GM23338 (cell line): ENCODE measurements at regions not wholly inside any gene's neighbourhood (a gene's known extent, or its start where the extent isn't known, plus 50 kb on each side); places are given as distances from the start of the nearest gene placed in this dataset.

Source experiments
- ATAC-seq: fragments of 200-7000 bp; cut with Tn5 transposase; 3 replicates; pipeline ENCODE4 v1.9.1; 2020
- DNase-seq: peaks from one replicate; pipeline ENCODE4 v3.0.0-alpha.2; 2015; ENCODE audit warnings: low spot score
- H2AFZ ChIP-seq: fragments of 200-600 bp; sonication (generic); 2 replicates; pipeline ENCODE4 v1.8.0; 2016; ENCODE audit warnings: antibody characterized with exemption, mild to moderate bottlenecking, moderate library complexity
- H3F3A ChIP-seq: fragments of 200-600 bp; sonication (generic); replicated peaks from 2 replicates; pipeline ENCODE4 v1.8.0; 2017; ENCODE audit warnings: antibody characterized with exemption, mixed run types, low read depth
- H3K27ac ChIP-seq: fragments of 200-600 bp; sonication (generic); 2 replicates; pipeline ENCODE4 v1.6.1; 2016; ENCODE audit warnings: low read depth
- H3K27me3 ChIP-seq: fragments of 200-600 bp; sonication (generic); 2 replicates; pipeline ENCODE4 v1.8.0; 2016; ENCODE audit warnings: mild to moderate bottlenecking, mixed run types, moderate library complexity; ENCODE audit not compliant: insufficient read depth
- H3K36me3 ChIP-seq: fragments of 200-600 bp; sonication (generic); 2 replicates; pipeline ENCODE4 v1.8.0; 2016; ENCODE audit warnings: mild to moderate bottlenecking; ENCODE audit not compliant: insufficient read depth
- H3K4me1 ChIP-seq: fragments of 200-600 bp; sonication (generic); 2 replicates; pipeline ENCODE4 v1.8.0; 2016; ENCODE audit warnings: mild to moderate bottlenecking, moderate library complexity; ENCODE audit not compliant: insufficient read depth
- H3K4me2 ChIP-seq: fragments of 200-600 bp; sonication (generic); 2 replicates; pipeline ENCODE4 v1.7.1; 2017; ENCODE audit warnings: mixed run types
- H3K4me3 ChIP-seq: fragments of 200-600 bp; sonication (generic); 2 replicates; pipeline ENCODE4 v1.6.1; 2016; ENCODE audit warnings: mixed run types
- H3K79me2 ChIP-seq: fragments of 200-600 bp; sonication (generic); replicated peaks from 2 replicates; pipeline ENCODE4 v1.8.0; 2017; ENCODE audit warnings: mild to moderate bottlenecking; ENCODE audit not compliant: insufficient read depth
- H3K9me2 ChIP-seq: fragments of 200-600 bp; sonication (generic); 2 replicates; pipeline ENCODE4 v1.8.0; 2017; ENCODE audit not compliant: insufficient read depth
- H4K20me1 ChIP-seq: fragments of 200-600 bp; sonication (generic); replicated peaks from 2 replicates; pipeline ENCODE4 v1.8.0; 2017; ENCODE audit warnings: mild to moderate bottlenecking; ENCODE audit not compliant: insufficient read depth
- H3K27ac Mint-ChIP-seq: 2 replicates; pipeline ENCODE4 v1.8.0; 2020; ENCODE audit warnings: inconsistent platforms, mild to moderate bottlenecking, moderate library complexity, mixed read lengths
- H3K27me3 Mint-ChIP-seq: 3 replicates; pipeline ENCODE4 v1.8.0; 2022; ENCODE audit warnings: low read depth, mild to moderate bottlenecking, moderate library complexity, mixed read lengths, inconsistent platforms; ENCODE audit not compliant: insufficient read depth, poor library complexity
- H3K36me3 Mint-ChIP-seq: 3 replicates; pipeline ENCODE4 v1.8.0; 2021; ENCODE audit warnings: low read depth, mild to moderate bottlenecking, inconsistent platforms, moderate library complexity, mixed read lengths
- H3K4me1 Mint-ChIP-seq: 3 replicates; pipeline ENCODE4 v1.8.0; 2020; ENCODE audit warnings: mild to moderate bottlenecking, inconsistent platforms, mixed read lengths
- H3K4me3 Mint-ChIP-seq: 3 replicates; pipeline ENCODE4 v1.8.0; 2021; ENCODE audit warnings: moderate library complexity, mild to moderate bottlenecking, inconsistent platforms, mixed read lengths
- H3K9me3 Mint-ChIP-seq: 3 replicates; pipeline ENCODE4 v1.8.0; 2020; ENCODE audit warnings: moderate library complexity, mild to moderate bottlenecking, inconsistent platforms, mixed read lengths
- JUNB ChIP-seq: IDR thresholded peaks from one replicate; pipeline ENCODE4 v1.6.1; 2016; ENCODE audit warnings: antibody characterized with exemption; ENCODE audit not compliant: unreplicated experiment
- NANOG ChIP-seq: IDR thresholded peaks from 2 replicates; pipeline ENCODE4 v1.6.1; 2016; ENCODE audit warnings: antibody characterized with exemption, borderline replicate concordance
- REST ChIP-seq: IDR thresholded peaks from one replicate; pipeline ENCODE4 v1.6.1; 2018; ENCODE audit warnings: antibody characterized with exemption; ENCODE audit not compliant: unreplicated experiment
- ZNF114 ChIP-seq: fragments of 250-450 bp; sonication (Bioruptor Pico); IDR thresholded peaks from 2 replicates; pipeline ENCODE4 v1.5.0; 2020; ENCODE audit warnings: mild to moderate bottlenecking, moderate library complexity
- ZNF462 ChIP-seq: fragments of 250-450 bp; sonication (Bioruptor Pico); IDR thresholded peaks from 2 replicates; pipeline ENCODE4 v1.5.0; 2020; ENCODE audit warnings: mild to moderate bottlenecking, moderate library complexity

- Mint-ChIP-seq H3K9me3 (peaks cover 17% of the 10 kb centered on the region), H3K27me3 (no peaks in the 10 kb centered on the region), H3K4me3 (no peak overlapping the region), H3K36me3 (peaks cover 9% of the 10 kb centered on the region; the same call in 2 of the 3 replicates), H3K4me1 (no peaks in the 10 kb centered on the region), H3K27ac (no peak overlapping the region; the same call in 1 of the 2 replicates)
- no peak overlapping the region for H2AFZ ChIP-seq
- no peak overlapping the region for H3K4me2 ChIP-seq
- H3K27me3 ChIP-seq: no peaks in the 10 kb centered on the region
- ATAC-seq (peak; percentile 45; the same call in 2 of the 3 replicates), DNase-seq (no peak)
- H3K9me2 ChIP-seq: peaks cover 6% of the 10 kb centered on the region; the same call in 1 of the 2 replicates
- no peaks in the 10 kb centered on the region for H3K79me2 ChIP-seq
- H3K27ac ChIP-seq: no peak overlapping the region
- H3K4me3 ChIP-seq: no peak overlapping the region
- H3F3A ChIP-seq: no peaks in the 10 kb centered on the region
- H3K4me1 ChIP-seq: no peaks in the 10 kb centered on the region
- H3K36me3 ChIP-seq: no peaks in the 10 kb centered on the region; the same call in 1 of the 2 replicates
- TF ChIP-seq JUNB (no peak), ZNF114 (CRISPR knock-in tag) (no peak), REST (no peak), NANOG (no peak), ZNF462 (CRISPR knock-in tag) (no peak)
- no peaks in the 10 kb centered on the region for H4K20me1 ChIP-seq
Observed at GRCh38 chr3:22951910-22952309, 251.2 kb upstream of the UBE2E2 start.
